ENCODE measurements at regions not wholly inside any gene's neighbourhood (a gene's known extent, or its start where the extent isn't known, plus 50 kb on each side); places are given as distances from the start of the nearest gene placed in this dataset.
A peak's percentile ranks its signal among the peaks of the same experiment; 100 is the strongest.
"Not testable (repeated sequence)": the region's sequence is repeated elsewhere in the genome, so short reads cannot be mapped to it uniquely, and the experiment has no call there.

DNA sequence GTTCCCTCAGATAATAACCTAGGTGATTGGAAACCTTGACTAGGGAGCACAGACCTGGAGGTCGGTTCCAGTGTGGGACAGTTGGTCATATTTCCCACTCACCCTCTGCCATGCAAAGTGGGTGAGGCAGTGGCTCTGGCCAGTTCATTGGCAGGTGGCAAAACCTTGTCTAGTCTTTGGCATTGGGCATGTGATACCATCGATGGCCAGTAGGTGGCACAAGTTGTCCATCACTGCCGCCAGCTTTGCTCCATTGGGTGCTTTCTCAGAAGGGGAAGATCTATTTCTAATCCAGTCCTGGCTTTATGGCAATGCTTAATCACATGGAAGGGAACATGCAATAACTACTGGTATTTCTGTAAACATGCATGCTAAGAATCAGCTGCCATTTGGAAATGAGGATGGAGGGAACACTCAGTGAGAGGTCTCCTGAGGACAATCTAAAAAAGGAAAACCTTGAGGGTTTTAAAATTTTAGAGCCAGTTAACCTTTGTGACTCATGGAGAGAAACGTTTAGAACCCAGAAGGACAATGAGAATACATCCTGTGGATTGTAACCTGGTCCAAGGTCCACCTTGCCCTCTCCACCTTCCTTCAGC, 207.5 kb upstream of the PLGLB1 start:
- TF ChIP-seq, protein P1, sequence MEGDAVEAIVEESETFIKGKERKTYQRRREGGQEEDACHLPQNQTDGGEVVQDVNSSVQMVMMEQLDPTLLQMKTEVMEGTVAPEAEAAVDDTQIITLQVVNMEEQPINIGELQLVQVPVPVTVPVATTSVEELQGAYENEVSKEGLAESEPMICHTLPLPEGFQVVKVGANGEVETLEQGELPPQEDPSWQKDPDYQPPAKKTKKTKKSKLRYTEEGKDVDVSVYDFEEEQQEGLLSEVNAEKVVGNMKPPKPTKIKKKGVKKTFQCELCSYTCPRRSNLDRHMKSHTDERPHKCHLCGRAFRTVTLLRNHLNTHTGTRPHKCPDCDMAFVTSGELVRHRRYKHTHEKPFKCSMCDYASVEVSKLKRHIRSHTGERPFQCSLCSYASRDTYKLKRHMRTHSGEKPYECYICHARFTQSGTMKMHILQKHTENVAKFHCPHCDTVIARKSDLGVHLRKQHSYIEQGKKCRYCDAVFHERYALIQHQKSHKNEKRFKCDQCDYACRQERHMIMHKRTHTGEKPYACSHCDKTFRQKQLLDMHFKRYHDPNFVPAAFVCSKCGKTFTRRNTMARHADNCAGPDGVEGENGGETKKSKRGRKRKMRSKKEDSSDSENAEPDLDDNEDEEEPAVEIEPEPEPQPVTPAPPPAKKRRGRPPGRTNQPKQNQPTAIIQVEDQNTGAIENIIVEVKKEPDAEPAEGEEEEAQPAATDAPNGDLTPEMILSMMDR (IDR thresholded peaks at IDR 0.05): peak in 3 of 4 donors; percentile 49 to 51 (median 51)
- TF ChIP-seq POLR2A (IDR thresholded peaks at IDR 0.05): not testable (repeated sequence)

Data from right lobe of liver (tissue), 4 donors.